Psoas muscle (tissue), 7 donors: ENCODE measurements at regions not wholly inside any gene's neighbourhood (a gene's known extent, or its start where the extent isn't known, plus 50 kb on each side); places are given as distances from the start of the nearest gene placed in this dataset.

Experiments
- ATAC-seq, 4 donors: fragments of 200-7000 bp; cut with Tn5 transposase; one replicate each; pipeline ENCODE4 v1.9.1; 2020; ENCODE audit warnings: moderate library complexity in 3 of 4, mild to moderate bottlenecking in 2 of 4
- DNase-seq, 2 donors: peaks; one replicate each; pipeline ENCODE4 v3.0.0-alpha.2; 2020
- H3K27ac ChIP-seq: fragments of 200-600 bp; one replicate; pipeline ENCODE4 v1.8.0; 2022
- H3K27me3 ChIP-seq, 3 donors: fragments of 200-600 bp in 1 of 3; one replicate each; pipeline versions ENCODE4 v1.6.1 to v1.8.0; 2013 to 2022; ENCODE audit warnings: low read length in 2 of 3, mild to moderate bottlenecking in 2 of 3, moderate library complexity in 1 of 3; ENCODE audit not compliant: insufficient read depth in 3 of 3
- H3K36me3 ChIP-seq, 2 donors: fragments of 200-600 bp in 1 of 2; one replicate each; pipeline versions ENCODE4 v1.6.1 to v1.8.0; 2013 to 2022; ENCODE audit warnings: low read depth in 1 of 2, mild to moderate bottlenecking in 1 of 2, moderate library complexity in 1 of 2; ENCODE audit not compliant: insufficient read depth in 1 of 2
- H3K4me1 ChIP-seq: fragments of 200-600 bp; one replicate; pipeline ENCODE4 v1.8.0; 2022
- H3K4me3 ChIP-seq: fragments of 200-600 bp; one replicate; pipeline ENCODE4 v1.8.0; 2022; ENCODE audit warnings: mild to moderate bottlenecking
- H3K9me3 ChIP-seq: fragments of 200-600 bp; one replicate; pipeline ENCODE4 v1.8.0; 2022
- CTCF ChIP-seq: fragments of 200-600 bp; IDR thresholded peaks from one replicate; pipeline ENCODE4 v1.8.0; 2022; ENCODE audit warnings: antibody characterized with exemption
- WGBS, 3 donors: extraction: QIAGEN DNeasy Blood & Tissue Kit; methylation state at CpG; one replicate each; pipeline versions ENCODE4 v1.1.6 to v1.1.7; 2013; 5-methylcytosine and 5-hydroxymethylcytosine counted together
- intact Hi-C, 2 donors: fragments of 100-400 bp; cut with DNase I; formaldehyde crosslinking; loops; one replicate each; pipeline versions ENCODE4 v1.11.0 to v1.14.2; 2022
- donor health status: healthy with polysubstance abuse.
- donor health status: DM: no; HTN: no; CAD: no; lungs with moderate emphysema.
- donor health status: Bipolar disorder and iron deficiency.
- donor health status: healthy.
- donor health status: DM: yes; HTN: yes; CAD: no.
- donor health status: DM: no; HTN: no; CAD: no.
- donor health status: DM: yes; HTN: yes; CAD: no.

GRCh38 chr5:154648706-154649105, 106.5 kb upstream of the LARP1 start:
- DNase-seq (no peak), ATAC-seq (peak; percentile 64 to 79 (median 72))
- no peaks in the 10 kb centered on the region for H3K27me3 ChIP-seq
- 69 to 94% (median 70%) methylated on average over 9 of the region's 9 CpGs for WGBS, 3 donors
- no peaks in the 10 kb centered on the region for H3K9me3 ChIP-seq
- H3K4me1 ChIP-seq = peaks cover 10% of the 10 kb centered on the region
- peak overlapping the region; percentile 4 for H3K27ac ChIP-seq
- no peak for TF ChIP-seq CTCF
- intact Hi-C loops = loop anchor here (1.0 to 2.0 kb wide), 2 partner anchors 162 to 164 kb away; no protein-coding TSS in a partner anchor
- no peak overlapping the region for H3K4me3 ChIP-seq
- no peaks in the 10 kb centered on the region for H3K36me3 ChIP-seq

- no peak for DNase-seq
- H3K9me3 ChIP-seq = no peaks in the 10 kb centered on the region
- H3K27me3 ChIP-seq = no peaks in the 10 kb centered on the region
- no peak overlapping the region for H3K4me3 ChIP-seq
- H3K36me3 ChIP-seq = no peaks in the 10 kb centered on the region
- ATAC-seq = peak in 1 of 4 donors; percentile 9
- no peak for TF ChIP-seq CTCF
- intact Hi-C loops = loop anchor here in 1 of 2 donors (2.0 kb wide), 1 partner anchor 165 kb away; no protein-coding TSS in a partner anchor
- WGBS, 3 donors = 86 to 95% (median 90%) methylated on average over 16 of the region's 16 CpGs
- peaks cover 10% of the 10 kb centered on the region for H3K4me1 ChIP-seq
- H3K27ac ChIP-seq = peak overlapping the region; percentile 4
These were observed 106.9 kb upstream of the LARP1 start for GRCh38 chr5:154648229-154648628.

GRCh38 chr5:154647761-154648145, 107.4 kb upstream of the LARP1 start:
- Histone ChIP-seq H3K4me1 (peaks cover 10% of the 10 kb centered on the region), H3K27me3 (no peaks in the 10 kb centered on the region), H3K27ac (peak overlapping the region; percentile 23), H3K9me3 (no peaks in the 10 kb centered on the region), H3K4me3 (peak overlapping the region; percentile 52), H3K36me3 (no peaks in the 10 kb centered on the region)
- DNase-seq (no peak), ATAC-seq (peak in 2 of 4 donors; percentile 19 to 35)
- TF ChIP-seq CTCF = no peak
- intact Hi-C loops = loop anchor here in 1 of 2 donors (2.0 kb wide), 1 partner anchor 165 kb away; no protein-coding TSS in a partner anchor
- 59 to 63% (median 61%) methylated on average over 6 of the region's 6 CpGs for WGBS, 3 donors

- Histone ChIP-seq H3K4me3 (peak overlapping the region; percentile 52), H3K36me3 (no peaks in the 10 kb centered on the region), H3K27me3 (no peaks in the 10 kb centered on the region), H3K9me3 (no peaks in the 10 kb centered on the region), H3K4me1 (peaks cover 10% of the 10 kb centered on the region), H3K27ac (peak overlapping the region; percentile 23)
- ATAC-seq = peak; percentile 78 to 85 (median 81)
- intact Hi-C loops = no loop called here
- peak; percentile 27 to 77 for DNase-seq
- 8 to 17% (median 16%) methylated on average over 36 of the region's 36 CpGs for WGBS, 3 donors
- no peak for TF ChIP-seq CTCF
These were observed 107.9 kb upstream of the LARP1 start for GRCh38 chr5:154647114-154647760.

- ATAC-seq (no peak), DNase-seq (no peak)
- TF ChIP-seq CTCF = no peak
- Histone ChIP-seq H3K36me3 (no peaks in the 10 kb centered on the region), H3K4me1 (peaks cover 10% of the 10 kb centered on the region), H3K4me3 (peak overlapping the region; percentile 52), H3K9me3 (no peaks in the 10 kb centered on the region), H3K27ac (no peak overlapping the region), H3K27me3 (no peaks in the 10 kb centered on the region)
- 50 to 61% (median 58%) methylated on average over 24 of the region's 24 CpGs for WGBS, 3 donors
- intact Hi-C loops = no loop called here
These were observed 108.4 kb upstream of the LARP1 start for GRCh38 chr5:154646745-154647113.
